GM21619 (cell line): ENCODE measurements at regions not wholly inside any gene's neighbourhood (a gene's known extent, or its start where the extent isn't known, plus 50 kb on each side); places are given as distances from the start of the nearest gene placed in this dataset.
"Not testable (repeated sequence)": the region's sequence is repeated elsewhere in the genome, so short reads cannot be mapped to it uniquely, and the experiment has no call there.

Experiments
- ATAC-seq: cut with Tn5 transposase; IDR thresholded peaks from one replicate; pipeline ENCODE4 v1.9.1; 2021; ENCODE audit not compliant: unreplicated experiment

GRCh38 chr13:87302034-87302433 lies 369.1 kb upstream of the SLITRK5 start:
- no peak for ATAC-seq

- ATAC-seq: no peak
Observed at GRCh38 chr13:87302931-87303330, 368.2 kb upstream of the SLITRK5 start.

GRCh38 chr13:87311165-87311564 lies 360.0 kb upstream of the SLITRK5 start:
- no peak for ATAC-seq

GRCh38 chr13:87314822-87315221 lies 356.3 kb upstream of the SLITRK5 start:
- no peak for ATAC-seq

- ATAC-seq: no peak
Observed at GRCh38 chr13:87322386-87322785, 348.8 kb upstream of the SLITRK5 start.

- ATAC-seq: no peak
Observed at GRCh38 chr13:87324558-87324957, 346.6 kb upstream of the SLITRK5 start.

- ATAC-seq: no peak
Observed at GRCh38 chr13:87331178-87331577, 340.0 kb upstream of the SLITRK5 start.

GRCh38 chr13:87333599-87333998 lies 337.6 kb upstream of the SLITRK5 start:
- ATAC-seq: no peak

- ATAC-seq: no peak
Observed at GRCh38 chr13:87334176-87334575, 337.0 kb upstream of the SLITRK5 start.

GRCh38 chr13:87336346-87336889 lies 334.8 kb upstream of the SLITRK5 start:
- not testable (repeated sequence) for ATAC-seq

GRCh38 chr13:87344176-87344575 lies 327.0 kb upstream of the SLITRK5 start:
- ATAC-seq: no peak

- no peak for ATAC-seq
Observed at GRCh38 chr13:87355451-87355850, 315.7 kb upstream of the SLITRK5 start.

GRCh38 chr13:87356314-87356713 lies 314.9 kb upstream of the SLITRK5 start:
- no peak for ATAC-seq

GRCh38 chr13:87358319-87358718 lies 312.9 kb upstream of the SLITRK5 start:
- no peak for ATAC-seq

GRCh38 chr13:87361216-87361615 lies 310.0 kb upstream of the SLITRK5 start:
- ATAC-seq: no peak

- no peak for ATAC-seq
Observed at GRCh38 chr13:87368639-87369038, 302.5 kb upstream of the SLITRK5 start.

GRCh38 chr13:87376081-87376480 lies 295.1 kb upstream of the SLITRK5 start:
- ATAC-seq: no peak

- no peak for ATAC-seq
Observed at GRCh38 chr13:87384099-87384498, 287.1 kb upstream of the SLITRK5 start.

GRCh38 chr13:87393358-87393757 lies 277.8 kb upstream of the SLITRK5 start:
- no peak for ATAC-seq

GRCh38 chr13:87398047-87398446 lies 273.1 kb upstream of the SLITRK5 start:
- ATAC-seq: no peak

GRCh38 chr13:87403748-87404432 lies 267.3 kb upstream of the SLITRK5 start:
- no peak for ATAC-seq

- no peak for ATAC-seq
Observed at GRCh38 chr13:87426742-87427141, 244.4 kb upstream of the SLITRK5 start.

- no peak for ATAC-seq
Observed at GRCh38 chr13:87444135-87444534, 227.0 kb upstream of the SLITRK5 start.
